Endodermal cell (in vitro differentiated cells): ENCODE measurements at regions not wholly inside any gene's neighbourhood (a gene's known extent, or its start where the extent isn't known, plus 50 kb on each side); places are given as distances from the start of the nearest gene placed in this dataset.

Experiments
- DNase-seq: peaks from one replicate; pipeline ENCODE4 v3.0.0-alpha.2; 2017
- H3K27ac ChIP-seq: 2 replicates; pipeline ENCODE4 v1.5.1; 2013; ENCODE audit warnings: mild to moderate bottlenecking, low read depth, low read length, moderate library complexity
- H3K27me3 ChIP-seq: 2 replicates; pipeline ENCODE4 v1.6.1; 2013; ENCODE audit warnings: mild to moderate bottlenecking, low read length, moderate library complexity; ENCODE audit not compliant: insufficient read depth, control insufficient read depth, poor library complexity, severe bottlenecking
- H3K36me3 ChIP-seq: 2 replicates; pipeline ENCODE4 v1.7.0; 2013; ENCODE audit warnings: mild to moderate bottlenecking, low read length, moderate library complexity; ENCODE audit not compliant: control insufficient read depth, insufficient read depth
- H3K4me1 ChIP-seq: one replicate; pipeline ENCODE4 v1.7.0; 2013; ENCODE audit warnings: low read length; ENCODE audit not compliant: control insufficient read depth, insufficient read depth
- H3K4me3 ChIP-seq: 2 replicates; pipeline ENCODE4 v1.5.1; 2013; ENCODE audit warnings: mild to moderate bottlenecking, low read length, moderate library complexity
- H3K9ac ChIP-seq: 2 replicates; pipeline ENCODE4 v1.6.1; 2013; ENCODE audit warnings: mild to moderate bottlenecking, low read length, moderate library complexity; ENCODE audit not compliant: poor library complexity, severe bottlenecking; ENCODE audit errors: extremely low read depth
- H3K9me3 ChIP-seq: 2 replicates; pipeline ENCODE4 v1.6.1; 2013; ENCODE audit warnings: mild to moderate bottlenecking, low read length, moderate library complexity; ENCODE audit not compliant: control insufficient read depth
- H3K27ac Mint-ChIP-seq: 2 replicates; pipeline ENCODE4 v1.8.0; 2020; ENCODE audit warnings: mixed read lengths
- H3K27me3 Mint-ChIP-seq: 2 replicates; pipeline ENCODE4 v1.8.0; 2021; ENCODE audit warnings: mild to moderate bottlenecking, mixed read lengths; ENCODE audit not compliant: insufficient read depth
- H3K36me3 Mint-ChIP-seq: 2 replicates; pipeline ENCODE4 v1.8.0; 2020; ENCODE audit warnings: low read depth, mixed read lengths
- H3K4me1 Mint-ChIP-seq: 2 replicates; pipeline ENCODE4 v1.8.0; 2020; ENCODE audit warnings: mixed read lengths
- H3K4me3 Mint-ChIP-seq: 2 replicates; pipeline ENCODE4 v1.8.0; 2020; ENCODE audit warnings: mild to moderate bottlenecking, moderate library complexity, mixed read lengths
- H3K9me3 Mint-ChIP-seq: 2 replicates; pipeline ENCODE4 v1.8.0; 2020; ENCODE audit warnings: mild to moderate bottlenecking, mixed read lengths
- CTCF ChIP-seq: fragments of 200-600 bp; sonication (generic); conservative IDR thresholded peaks from 2 replicates; pipeline ENCODE4 v1.5.0; 2021; ENCODE audit warnings: antibody characterized with exemption, mild to moderate bottlenecking
- WGBS, 2 experiments: methylation state at CpG; one replicate each; pipeline versions ENCODE4 v1.1.5 to v1.1.7; 2013; ENCODE audit warnings: missing lambda C conversion rate in 2 of 2, mixed read lengths in 1 of 2; ENCODE audit not compliant: insufficient coverage in 1 of 2, insufficient read length in 1 of 2; 5-methylcytosine and 5-hydroxymethylcytosine counted together

GRCh38 chr12:24386836-24387235 lies 437.4 kb upstream of the SOX5 start:
- H3K27me3 Mint-ChIP-seq, result no peaks in the 10 kb centered on the region
- DNase-seq, result no peak
- peaks cover 42% of the 10 kb centered on the region for H3K9me3 Mint-ChIP-seq
- Histone ChIP-seq H3K36me3 (no peaks in the 10 kb centered on the region), H3K4me3 (no peak overlapping the region), H3K4me1 (no peaks in the 10 kb centered on the region), H3K9ac (no peak overlapping the region), H3K9me3 (peaks cover 36% of the 10 kb centered on the region), H3K27me3 (no peaks in the 10 kb centered on the region), H3K27ac (no peak overlapping the region)
- TF ChIP-seq CTCF, result no peak
- peaks cover 2% of the 10 kb centered on the region for H3K4me1 Mint-ChIP-seq
- no peak overlapping the region for H3K4me3 Mint-ChIP-seq
- peaks cover 36% of the 10 kb centered on the region for H3K36me3 Mint-ChIP-seq
- WGBS, 2 experiments, result 84 to 91% methylated on average over 1 to 3 of the region's 3 CpGs
- H3K27ac Mint-ChIP-seq, result no peak overlapping the region

GRCh38 chr12:24381790-24382189 lies 432.3 kb upstream of the SOX5 start:
- Mint-ChIP-seq H3K4me3 (no peak overlapping the region), H3K27me3 (no peaks in the 10 kb centered on the region), H3K9me3 (peaks cover 13% of the 10 kb centered on the region), H3K4me1 (peaks cover 32% of the 10 kb centered on the region), H3K27ac (no peak overlapping the region), H3K36me3 (peaks cover 16% of the 10 kb centered on the region)
- H3K4me1 ChIP-seq, result peaks cover 14% of the 10 kb centered on the region
- no peak overlapping the region for H3K27ac ChIP-seq
- no peak overlapping the region for H3K9ac ChIP-seq
- TF ChIP-seq CTCF, result no peak
- H3K36me3 ChIP-seq, result no peaks in the 10 kb centered on the region
- no peaks in the 10 kb centered on the region for H3K27me3 ChIP-seq
- peaks cover 19% of the 10 kb centered on the region for H3K9me3 ChIP-seq
- no peak for DNase-seq
- WGBS, 2 experiments, result 96 to 100% methylated on average over 1 to 3 of the region's 3 CpGs
- H3K4me3 ChIP-seq, result no peak overlapping the region

- Mint-ChIP-seq H3K27me3 (no peaks in the 10 kb centered on the region), H3K4me1 (peaks cover 34% of the 10 kb centered on the region), H3K27ac (peak overlapping the region; percentile 84), H3K9me3 (peaks cover 13% of the 10 kb centered on the region), H3K4me3 (peak overlapping the region; percentile 21), H3K36me3 (peaks cover 19% of the 10 kb centered on the region)
- TF ChIP-seq CTCF, result no peak
- peak; percentile 83 for DNase-seq
- no peaks in the 10 kb centered on the region for H3K27me3 ChIP-seq
- H3K9ac ChIP-seq, result no peak overlapping the region
- peak overlapping the region; percentile 25 for H3K4me3 ChIP-seq
- peaks cover 19% of the 10 kb centered on the region for H3K9me3 ChIP-seq
- H3K27ac ChIP-seq, result peak overlapping the region; percentile 21
- H3K36me3 ChIP-seq, result no peaks in the 10 kb centered on the region
- WGBS, 2 experiments, result 31 to 38% methylated on average over 4 to 5 of the region's 5 CpGs
- peaks cover 14% of the 10 kb centered on the region for H3K4me1 ChIP-seq
These were observed 430.5 kb upstream of the SOX5 start for GRCh38 chr12:24379861-24380521.
